DMS 273 treated with DMSO at 0.1 percent for 48 hours (cell line): ENCODE measurements at regions not wholly inside any gene's neighbourhood (a gene's known extent, or its start where the extent isn't known, plus 50 kb on each side); places are given as distances from the start of the nearest gene placed in this dataset.

Experiments used
- DNase-seq: peaks from one replicate; lab custom pipeline; 2025; lab: John Stamatoyannopoulos, UW

DNA sequence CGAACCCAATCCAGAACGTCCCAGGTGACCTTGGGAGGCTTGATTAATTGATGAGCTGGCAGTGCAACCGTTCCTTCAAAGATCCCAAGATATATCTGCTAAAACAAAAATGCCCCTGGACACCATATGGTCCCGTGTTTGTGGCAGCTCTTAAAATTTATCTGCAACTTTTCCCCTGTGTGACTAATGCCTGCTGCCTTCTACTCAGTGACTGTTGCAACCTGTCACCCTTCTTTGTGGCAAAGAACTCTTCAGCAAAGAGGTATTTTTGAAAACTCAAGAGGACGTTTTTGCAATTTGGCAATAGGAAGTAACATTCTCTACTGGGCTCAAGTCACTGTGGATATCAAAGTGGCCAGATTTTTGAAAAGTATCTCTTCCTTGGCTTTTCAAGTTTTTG, 75.8 kb upstream of the SOD3 start:
- no peak for DNase-seq

DNA sequence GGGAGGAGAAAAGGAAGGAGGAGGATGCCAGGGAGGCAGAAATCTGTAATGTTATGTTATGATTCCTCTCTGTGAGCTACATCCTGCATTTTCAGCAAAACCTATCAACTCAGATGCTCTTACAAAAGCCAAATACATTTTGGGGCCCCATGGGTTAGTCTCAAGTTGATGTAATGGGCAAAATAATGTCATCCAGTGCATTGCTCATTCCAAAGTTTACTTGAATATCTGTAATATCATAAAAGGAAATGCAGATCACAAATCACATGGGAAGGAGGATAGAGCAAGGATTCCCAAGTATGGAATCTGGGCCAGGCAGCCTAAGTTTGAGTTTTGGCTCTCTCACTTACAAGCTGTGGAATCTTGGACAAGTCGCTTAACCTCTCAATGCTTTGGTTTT, 74.9 kb upstream of the SOD3 start:
- DNase-seq, result no peak

DNA sequence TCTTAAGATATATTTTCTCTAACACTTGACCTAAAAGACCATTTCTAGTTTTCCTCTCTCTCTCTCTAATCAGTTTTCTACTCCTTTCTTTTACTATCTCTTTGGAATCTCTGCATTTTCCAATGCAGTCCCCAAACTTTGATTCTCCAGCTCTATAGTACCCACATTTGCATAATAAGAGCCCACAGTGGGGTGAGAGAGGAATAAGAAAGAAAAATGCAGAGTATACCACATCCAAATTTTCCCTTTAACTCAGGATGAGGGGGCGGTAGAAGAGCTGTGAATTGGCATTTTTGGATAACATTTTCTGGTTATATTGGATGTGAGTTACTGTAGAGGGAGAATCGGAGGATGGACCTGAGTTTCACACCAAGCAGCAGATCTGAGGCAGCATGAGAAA, 74.4 kb upstream of the SOD3 start:
- no peak for DNase-seq

DNA sequence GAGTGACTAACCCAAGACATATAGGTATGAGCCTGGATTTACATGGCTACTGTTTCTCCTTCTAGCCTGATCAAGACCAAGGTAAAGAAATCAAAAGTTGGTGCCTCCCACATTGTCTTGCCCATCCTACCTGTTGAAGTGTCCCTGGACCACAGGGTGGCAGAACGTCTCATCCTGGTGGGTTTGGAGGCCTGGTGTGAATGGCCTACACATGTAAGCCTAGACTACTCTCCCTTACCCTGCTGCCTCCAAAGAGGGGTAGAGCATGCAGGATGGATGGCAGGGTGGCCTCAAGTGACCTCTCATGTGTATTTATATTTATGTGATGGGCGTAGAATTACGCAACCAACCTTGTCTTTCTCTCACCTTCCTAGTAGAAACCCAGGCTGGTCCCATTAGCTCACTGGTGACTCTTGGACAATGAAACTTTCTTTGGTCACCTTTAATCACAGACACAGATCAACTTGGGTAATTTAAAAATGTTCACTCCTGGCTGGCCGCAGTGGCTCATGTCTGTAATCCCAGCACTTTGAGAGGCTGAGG, 73.3 kb upstream of the SOD3 start:
- DNase-seq, result no peak

DNA sequence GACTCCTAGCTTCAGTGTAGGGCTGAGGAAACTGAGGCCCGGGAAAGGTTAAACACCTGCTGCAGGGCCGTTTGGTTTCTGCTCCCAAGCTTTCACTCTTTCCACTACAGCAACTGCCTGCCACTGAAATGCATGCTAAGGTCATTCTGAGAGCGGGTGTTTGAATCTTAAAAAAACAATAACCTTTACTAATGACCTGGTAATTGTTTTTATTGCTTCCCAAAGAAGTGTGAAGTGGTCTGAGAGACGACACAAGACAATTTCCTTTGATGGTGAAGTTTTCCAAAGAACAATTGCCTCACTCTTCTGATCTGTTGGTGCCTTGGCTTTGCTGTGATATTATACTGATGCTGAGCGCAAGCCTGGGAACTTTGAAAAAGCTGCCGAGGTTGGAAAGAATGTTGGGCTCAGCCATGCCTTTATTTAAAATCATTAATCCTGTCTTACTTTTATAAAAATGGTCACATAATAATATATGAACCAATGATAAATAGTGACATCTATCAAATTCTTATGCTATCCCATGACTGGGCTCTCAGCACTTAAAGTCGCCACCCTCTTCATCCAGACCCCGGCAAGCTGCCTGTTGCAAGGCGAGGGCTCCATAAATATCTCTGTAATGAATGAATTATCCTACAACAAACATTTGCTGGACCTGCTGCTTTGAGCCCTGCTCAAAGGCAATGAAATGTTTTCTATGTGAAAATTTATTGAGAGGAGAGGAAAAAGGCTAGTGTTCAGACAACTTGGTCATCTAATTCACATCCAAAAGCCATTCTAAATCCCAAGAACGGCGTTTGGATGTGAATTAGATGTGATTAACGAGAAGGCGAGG, 67.8 kb upstream of the SOD3 start:
- DNase-seq, result no peak

DNA sequence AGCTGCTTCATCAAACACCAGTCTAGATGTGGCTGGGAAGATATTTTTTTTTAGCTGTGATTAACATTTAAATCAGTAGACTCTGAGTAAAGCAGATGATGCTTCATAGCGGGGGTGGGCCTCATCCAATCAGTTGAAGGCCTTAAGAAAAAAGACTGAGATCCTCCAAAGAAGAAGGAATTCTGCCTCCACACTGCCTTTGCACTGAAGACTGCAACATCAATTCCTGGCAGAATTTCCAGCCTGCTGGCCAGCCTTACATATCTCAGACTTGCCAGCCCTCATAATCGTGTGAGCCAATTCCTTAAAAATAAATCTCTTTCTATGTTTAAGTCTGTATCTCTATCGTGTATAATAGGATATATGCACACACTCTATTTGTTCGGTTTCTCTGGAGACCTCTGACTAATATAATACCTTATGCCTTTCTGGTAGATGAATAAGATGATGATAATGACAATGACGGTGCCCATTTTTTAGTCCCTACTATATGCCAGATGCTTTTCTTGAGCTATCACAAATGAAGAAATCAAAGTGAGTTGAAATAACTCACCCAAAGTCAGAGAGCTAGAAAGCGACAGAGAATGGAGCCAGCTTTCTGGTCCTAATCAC, 66.1 kb upstream of the SOD3 start:
- no peak for DNase-seq

DNA sequence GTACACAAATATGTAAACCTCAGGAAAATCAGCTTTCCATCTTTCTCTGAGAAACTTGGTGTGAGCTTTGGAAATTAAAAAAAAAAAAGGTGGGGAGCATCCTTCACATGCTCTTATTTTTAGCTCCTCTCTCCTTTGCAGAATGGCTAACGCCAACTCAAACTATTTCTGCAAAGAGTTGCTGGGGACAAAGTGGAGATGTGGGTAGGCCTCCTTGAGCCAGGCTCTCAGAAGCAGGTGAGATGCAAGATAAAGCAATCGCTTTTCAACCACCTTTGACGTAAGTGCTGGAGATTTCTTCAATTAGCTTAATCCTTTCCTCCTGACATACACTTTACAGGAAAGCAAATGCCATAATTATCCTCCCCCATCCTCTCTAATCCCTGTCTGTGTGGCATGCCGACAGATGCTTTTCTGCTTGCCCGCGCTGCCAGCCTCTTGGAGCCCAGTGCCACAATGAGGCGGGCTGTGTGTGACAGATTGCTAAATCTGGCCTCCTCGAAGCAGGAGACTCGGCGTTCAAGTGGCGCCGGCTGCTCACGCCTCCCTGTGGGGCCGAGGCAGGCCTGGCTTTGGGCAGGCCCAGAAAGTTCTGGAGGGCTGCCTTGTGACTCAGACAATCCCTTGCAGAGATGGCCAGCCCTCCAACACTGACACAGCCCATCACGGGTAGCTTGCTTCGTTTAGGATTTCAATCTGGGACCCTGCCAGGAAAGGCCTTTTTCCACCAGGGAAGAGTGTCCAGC, 64.9 kb upstream of the SOD3 start:
- peak; percentile 38 for DNase-seq

DNA sequence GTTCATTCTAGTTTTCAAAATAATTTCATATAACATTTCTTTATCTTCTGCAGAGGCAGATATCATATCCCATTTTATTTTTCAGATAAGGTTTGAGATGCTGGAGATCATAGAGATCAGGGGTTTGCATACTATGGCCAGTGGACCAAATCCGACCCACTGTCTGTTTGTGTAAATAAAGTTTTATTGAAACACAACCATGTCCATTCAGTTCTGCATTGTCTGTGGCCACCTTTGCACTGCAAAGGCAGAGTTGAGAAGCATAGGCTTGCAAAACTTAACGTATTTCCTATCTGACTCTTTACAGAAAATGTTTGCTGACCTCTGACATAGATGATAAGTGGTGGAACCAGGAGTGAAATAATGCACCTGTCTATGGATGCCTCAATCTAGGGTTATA, 63.9 kb upstream of the SOD3 start:
- DNase-seq, result no peak

DNA sequence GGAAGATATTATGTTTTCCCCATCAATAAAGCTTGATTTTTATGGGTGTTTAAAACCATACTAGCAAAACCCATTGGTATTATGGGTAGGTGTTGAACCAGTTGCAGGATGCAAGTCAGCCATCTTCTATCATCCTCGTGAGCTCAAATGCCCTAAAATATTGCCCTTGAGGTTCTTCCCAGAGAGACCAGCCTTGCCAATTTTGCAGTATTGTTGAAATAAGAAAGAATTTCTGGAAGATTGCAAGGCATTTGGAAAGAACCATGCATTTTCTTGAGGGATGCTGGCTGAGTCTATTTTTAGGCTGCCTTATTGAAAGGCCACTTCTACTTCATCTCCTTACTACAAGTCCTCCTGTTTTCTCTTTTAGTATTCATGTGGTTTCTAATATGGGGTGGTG, 60.9 kb upstream of the SOD3 start:
- DNase-seq, result no peak

DNA sequence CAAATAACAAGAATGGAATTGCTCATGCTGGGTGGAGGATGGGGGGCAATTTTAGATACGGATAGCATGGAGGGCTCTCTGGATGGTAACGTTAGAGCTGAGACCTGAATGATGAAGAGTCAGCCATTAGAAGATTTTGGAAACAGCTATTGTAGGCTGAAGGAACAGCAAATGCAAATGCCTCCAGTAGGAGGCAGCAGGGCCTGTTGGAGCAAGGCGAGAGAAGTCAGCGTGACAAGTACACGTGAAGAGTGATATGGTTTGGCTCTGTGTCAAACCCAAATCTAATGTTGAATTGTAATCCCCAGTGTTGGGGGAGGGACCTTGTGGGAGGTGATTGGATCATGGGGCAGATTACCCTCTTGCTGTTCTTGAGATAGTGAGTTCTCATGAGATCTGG, 59.3 kb upstream of the SOD3 start:
- no peak for DNase-seq

DNA sequence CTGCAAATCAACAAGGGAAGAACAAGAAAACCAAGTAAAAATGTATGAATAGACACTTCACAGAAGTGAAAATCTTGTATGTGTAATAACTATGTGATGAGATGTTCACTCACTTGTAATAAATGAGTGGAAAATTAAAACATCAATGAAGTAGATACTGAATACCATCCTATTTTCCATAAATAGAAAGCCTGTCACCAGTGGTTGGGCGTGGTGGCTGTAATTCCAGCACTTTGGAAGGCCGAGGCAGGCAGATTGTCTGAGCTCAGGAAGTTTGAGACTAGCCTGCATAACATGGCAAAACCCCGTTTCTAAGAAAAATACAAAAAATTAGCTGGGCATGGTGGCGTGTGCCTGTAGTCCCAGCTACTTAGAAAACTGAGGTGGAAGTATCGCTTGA, 53.5 kb upstream of the SOD3 start:
- DNase-seq, result no peak

DNA sequence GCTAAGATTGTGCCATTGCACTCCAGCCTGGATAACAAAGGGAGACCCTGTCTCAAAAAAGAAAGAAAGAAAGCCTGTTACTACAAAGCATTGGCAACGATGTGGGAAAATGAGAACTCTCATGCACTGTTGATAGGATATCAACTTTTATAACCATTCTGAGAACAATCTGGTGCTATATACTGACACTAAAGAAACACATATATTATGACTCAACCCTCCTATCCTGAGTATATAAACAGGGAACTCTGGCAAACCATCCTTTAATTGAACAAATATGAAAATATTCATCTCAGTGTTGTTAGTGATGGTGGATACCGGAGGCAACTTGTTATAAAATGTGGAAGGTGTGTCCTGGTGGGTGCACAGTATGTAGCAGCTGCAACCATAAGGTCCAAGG, 53.0 kb upstream of the SOD3 start:
- DNase-seq, result no peak

DNA sequence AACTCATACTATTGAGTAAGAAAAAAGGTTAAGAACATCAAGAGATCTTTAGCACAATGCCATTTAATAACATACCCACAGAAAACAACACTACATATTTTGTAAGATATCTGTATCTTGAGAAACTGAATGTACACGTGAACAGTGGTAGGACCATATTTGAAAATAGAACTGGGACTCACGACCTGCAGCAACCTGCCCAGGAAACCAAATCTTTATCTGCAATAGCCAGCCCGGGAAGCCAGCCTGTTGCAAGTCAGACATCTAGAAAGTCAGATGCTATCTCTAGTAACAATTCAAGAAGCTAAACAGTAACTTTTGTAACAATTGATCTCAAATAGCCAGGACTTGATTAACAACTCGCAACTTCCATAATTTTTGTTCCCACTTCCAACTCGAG, 52.6 kb upstream of the SOD3 start:
- no peak for DNase-seq

DNA sequence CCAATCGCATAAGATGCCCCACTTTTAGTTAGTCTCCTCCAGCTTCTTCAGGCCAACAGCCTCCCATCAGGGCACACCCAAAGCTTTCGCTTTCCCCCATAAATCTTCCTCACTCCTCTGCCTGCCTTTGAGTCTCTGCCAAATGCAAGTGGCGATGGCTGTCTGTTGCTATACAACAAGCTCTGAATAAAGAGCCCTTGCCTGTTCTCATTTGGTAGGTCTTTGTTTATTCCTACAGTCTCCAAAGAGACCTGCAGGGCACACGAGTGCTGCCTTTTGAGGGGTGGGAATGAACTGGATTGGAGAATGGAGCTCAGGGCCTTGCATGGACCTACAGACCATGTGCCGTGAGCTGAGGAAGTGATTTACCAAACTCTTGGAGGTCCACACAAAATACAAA, 52.2 kb upstream of the SOD3 start:
- DNase-seq, result no peak

DNA sequence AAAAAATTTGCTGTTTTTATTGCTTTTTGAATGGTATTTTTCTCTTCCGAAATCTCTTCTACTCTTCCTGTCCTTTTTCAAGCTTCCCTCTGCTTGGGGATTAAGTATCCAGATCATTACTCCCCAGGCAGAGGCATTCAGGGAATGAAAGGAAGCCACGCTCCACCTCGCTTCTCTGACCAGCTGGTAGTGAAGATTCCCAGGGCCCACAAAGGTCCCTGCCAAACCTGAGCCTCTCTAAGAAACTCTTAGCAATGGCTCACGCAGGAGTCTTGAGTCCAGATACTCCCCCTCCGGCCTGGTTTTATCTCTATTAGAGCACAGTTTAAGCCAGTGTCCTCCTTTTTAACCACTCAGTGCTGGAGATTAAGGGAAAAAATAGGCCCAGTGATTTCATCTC, 51.4 kb upstream of the SOD3 start:
- no peak for DNase-seq

DNA sequence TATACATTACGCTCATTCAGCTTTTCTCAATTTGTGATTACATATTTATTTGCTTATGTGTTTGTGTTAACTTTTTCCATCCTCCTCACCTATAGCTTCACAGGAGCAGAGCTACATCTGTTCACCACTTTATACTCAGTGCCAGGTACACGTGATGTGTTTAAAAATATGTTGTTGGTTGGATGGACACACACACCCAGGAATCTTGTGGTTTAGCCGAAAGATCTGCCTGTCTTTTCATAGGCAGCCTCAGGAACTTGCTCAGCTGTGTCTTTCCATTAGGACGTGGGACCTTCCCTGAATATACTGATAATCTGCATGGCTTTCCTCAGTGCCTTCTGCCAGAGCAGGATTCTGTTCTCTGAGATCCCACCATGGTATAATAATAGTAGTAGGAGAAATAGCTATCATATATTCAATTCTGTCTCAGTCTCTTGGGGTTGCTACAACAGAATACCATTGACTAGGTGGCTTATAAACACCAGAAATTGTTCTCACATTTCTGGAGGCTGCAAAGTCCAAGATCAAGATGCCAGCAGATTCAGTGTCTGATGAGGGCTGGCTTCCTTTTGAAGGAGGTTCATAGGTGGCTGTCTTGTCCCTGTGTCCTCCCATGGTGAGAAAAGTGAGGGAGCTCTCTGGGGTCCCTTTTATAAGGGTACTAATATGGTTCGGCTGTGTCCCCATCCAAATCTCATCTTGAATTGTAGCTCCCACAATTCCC, 50.0 kb upstream of the SOD3 start:
- DNase-seq, result no peak
